ENCODE measurements at regions not wholly inside any gene's neighbourhood (a gene's known extent, or its start where the extent isn't known, plus 50 kb on each side); places are given as distances from the start of the nearest gene placed in this dataset.
A peak's percentile ranks its signal among the peaks of the same experiment; 100 is the strongest.

DNA sequence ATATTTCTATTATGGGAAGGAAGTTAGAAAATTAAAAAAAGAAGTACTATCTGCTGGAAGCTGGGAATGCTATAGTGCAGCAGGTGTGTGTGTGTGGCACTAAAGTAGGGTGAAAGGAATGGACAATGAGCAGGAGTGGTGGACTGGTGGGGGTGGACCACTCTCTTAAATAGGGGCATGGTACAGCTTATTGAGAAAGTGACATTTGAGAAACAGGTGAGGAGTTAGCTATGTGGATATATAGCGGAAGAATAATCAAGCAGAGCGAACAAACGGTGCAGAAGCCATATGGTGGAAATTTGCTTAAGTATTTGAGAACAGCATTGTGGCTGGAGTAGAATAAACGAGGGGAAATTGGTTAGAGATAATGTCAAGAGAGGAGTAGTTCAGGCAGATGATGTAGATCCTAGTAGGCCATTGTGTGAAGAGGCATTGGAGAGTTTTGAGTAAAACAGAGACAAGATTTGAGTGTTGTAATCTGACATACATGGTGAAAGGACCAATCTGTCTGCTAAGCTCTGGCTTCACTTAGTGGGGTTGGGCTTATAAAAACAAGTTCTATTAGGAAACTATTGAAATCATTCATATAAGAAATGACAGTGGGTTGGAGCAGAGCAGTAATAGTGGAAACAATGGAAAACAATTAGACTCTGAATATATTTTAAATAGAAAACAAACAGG is 149.2 kb upstream of the SYT10 start:
- TF ChIP-seq CTCF (conservative IDR thresholded peaks at IDR 0.05; ENCODE audit: low read depth, low read length), result no peak
- peak; percentile 7 for DNase-seq (ENCODE audit: low read depth)
- H3K4me3 ChIP-seq (ENCODE audit: low read depth, low read length), result no peak overlapping the region

DNA sequence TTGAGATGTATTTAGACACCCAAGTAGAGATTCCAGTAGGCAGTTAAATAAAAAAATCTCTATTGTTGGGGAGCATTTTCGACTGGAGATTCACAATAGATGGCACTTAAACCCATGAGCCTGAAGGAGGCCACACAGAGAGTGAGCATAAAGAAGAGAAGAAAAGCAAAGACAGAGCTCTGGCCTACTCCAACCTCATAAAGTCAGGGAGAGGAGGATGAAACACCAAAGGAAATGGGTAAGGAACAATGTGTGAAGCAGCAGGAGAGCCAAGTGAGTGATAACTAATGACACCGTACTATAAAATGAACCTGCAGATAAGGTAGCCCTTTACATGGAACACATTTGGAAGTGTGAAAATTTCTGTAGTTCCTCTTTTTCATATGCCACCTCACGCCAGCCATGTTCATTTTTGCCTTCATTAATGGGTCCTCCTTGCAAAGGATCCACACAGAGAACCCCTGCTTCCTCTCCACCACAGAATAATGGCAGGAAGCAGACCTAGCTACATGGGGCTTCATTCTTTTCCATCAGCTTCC is 150.0 kb upstream of the SYT10 start:
- DNase-seq (ENCODE audit: low read depth), result no peak
- H3K4me3 ChIP-seq (ENCODE audit: low read depth, low read length), result no peak overlapping the region
- no peak for TF ChIP-seq CTCF (conservative IDR thresholded peaks at IDR 0.05; ENCODE audit: low read depth, low read length)

GRCh38 chr12:33593753-33594152 is 154.1 kb upstream of the SYT10 start:
- DNase-seq (ENCODE audit: low read depth), result no peak
- no peak for TF ChIP-seq CTCF (conservative IDR thresholded peaks at IDR 0.05; ENCODE audit: low read depth, low read length)
- H3K4me3 ChIP-seq (ENCODE audit: low read depth, low read length), result no peak overlapping the region

DNA sequence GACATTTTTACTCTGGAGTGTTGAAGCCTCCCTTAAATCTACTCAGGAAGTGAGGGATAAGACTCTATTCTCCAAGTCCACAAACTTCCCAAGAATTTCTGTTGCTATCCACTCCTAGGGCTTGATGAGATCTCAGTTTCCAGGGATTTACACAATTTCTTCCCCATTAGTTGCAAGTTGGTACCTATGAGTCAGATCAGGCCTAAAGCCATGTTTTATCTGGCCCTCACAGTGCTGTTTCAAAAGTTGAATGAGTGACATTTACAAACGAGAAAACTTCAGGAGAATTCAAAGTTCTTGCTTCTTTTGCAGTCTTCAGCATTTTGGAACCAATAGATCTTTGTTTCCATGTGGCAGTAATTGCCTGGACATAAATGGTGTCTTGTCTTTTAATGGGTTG is 156.4 kb upstream of the SYT10 start:
- TF ChIP-seq CTCF (conservative IDR thresholded peaks at IDR 0.05; ENCODE audit: low read depth, low read length), result no peak
- no peak for DNase-seq (ENCODE audit: low read depth)
- H3K4me3 ChIP-seq (ENCODE audit: low read depth, low read length), result no peak overlapping the region

DNA sequence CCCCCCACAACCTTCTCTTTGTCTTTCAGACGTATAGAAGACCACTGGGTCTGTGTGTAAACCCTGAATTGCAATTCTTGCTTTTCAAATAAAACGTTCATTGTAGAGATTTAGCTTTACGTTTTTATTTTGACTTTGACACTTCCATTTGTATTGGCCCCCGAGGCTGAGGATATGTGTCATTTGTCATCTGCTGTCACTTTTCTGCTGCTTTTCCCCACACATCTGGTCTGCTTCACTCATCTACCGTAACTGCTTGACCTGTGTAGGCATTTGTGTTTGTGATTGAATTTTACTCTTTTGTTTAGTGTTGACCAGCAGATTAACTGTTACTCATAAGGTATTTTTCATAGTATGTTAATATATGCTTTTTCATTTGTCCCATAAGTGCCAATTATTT is 157.2 kb upstream of the SYT10 start:
- H3K4me3 ChIP-seq (ENCODE audit: low read depth, low read length), result no peak overlapping the region
- no peak for DNase-seq (ENCODE audit: low read depth)
- no peak for TF ChIP-seq CTCF (conservative IDR thresholded peaks at IDR 0.05; ENCODE audit: low read depth, low read length)

GRCh38 chr12:33602515-33602914 is 162.9 kb upstream of the SYT10 start:
- DNase-seq (ENCODE audit: low read depth), result no peak
- no peak overlapping the region for H3K4me3 ChIP-seq (ENCODE audit: low read depth, low read length)
- no peak for TF ChIP-seq CTCF (conservative IDR thresholded peaks at IDR 0.05; ENCODE audit: low read depth, low read length)

- DNase-seq (ENCODE audit: low read depth), result peak; percentile 62
- TF ChIP-seq CTCF (conservative IDR thresholded peaks at IDR 0.05; ENCODE audit: low read depth, low read length), result peak; percentile 48
- H3K4me3 ChIP-seq (ENCODE audit: low read depth, low read length), result no peak overlapping the region
Measured at GRCh38 chr12:33605757-33606156, 166.1 kb upstream of the SYT10 start.
